Ovary (tissue), 3 donors: ENCODE measurements at regions not wholly inside any gene's neighbourhood (a gene's known extent, or its start where the extent isn't known, plus 50 kb on each side); places are given as distances from the start of the nearest gene placed in this dataset.

Experiments used
- CTCF ChIP-seq, 3 donors: fragments of 450-650 bp in 2 of 3; fragments of 200-600 bp in 1 of 3; IDR thresholded peaks; one replicate each; pipeline versions ENCODE4 v1.5.1 to v1.8.0; 2016 to 2022; ENCODE audit warnings: antibody characterized with exemption in 3 of 3, mild to moderate bottlenecking in 1 of 3
- EP300 ChIP-seq: sonication (generic); formaldehyde crosslinking; IDR thresholded peaks from one replicate; pipeline ENCODE4 v1.6.1; 2017; ENCODE audit warnings: antibody characterized with exemption
- donor health status: DM: no; HTN: no; CAD: no.

GRCh38 chr2:56017784-56018183, 94.2 kb upstream of the EFEMP1 start:
- TF ChIP-seq EP300 (no peak), CTCF (IDR thresholded peaks at IDR 0.05) (no peak)
